Common myeloid progenitor, CD34-positive (primary cell): ENCODE measurements at regions not wholly inside any gene's neighbourhood (a gene's known extent, or its start where the extent isn't known, plus 50 kb on each side); places are given as distances from the start of the nearest gene placed in this dataset.
"Not testable (repeated sequence)": the region's sequence is repeated elsewhere in the genome, so short reads cannot be mapped to it uniquely, and the experiment has no call there.

Experiments used
- CTCF ChIA-PET: fragments of 350-600 bp; sonication (Branson Sonifier 250); formaldehyde crosslinking; loops from one replicate; lab custom pipeline; 2021; ENCODE audit warnings: antibody characterized with exemption; lab: Charles Lee
- POLR2A ChIA-PET: fragments of 350-600 bp; sonication (Branson Sonifier 250); formaldehyde crosslinking; loops from one replicate; lab custom pipeline; 2021; ENCODE audit warnings: antibody characterized with exemption; lab: Charles Lee
- DNase-seq, 3 donors: peaks; one replicate each; pipeline versions ENCODE4 v3.0.0 to v3.0.0-alpha.2; 2013
- H3K27ac ChIP-seq, 2 experiments: 1 replicate in 1 of 2; 2 replicates in 1 of 2; pipeline ENCODE4 v1.7.0; 2013; ENCODE audit warnings: inconsistent platforms in 2 of 2, low read length in 2 of 2, mild to moderate bottlenecking in 2 of 2, low read depth in 1 of 2, moderate library complexity in 1 of 2; ENCODE audit not compliant: severe bottlenecking in 2 of 2, insufficient read depth in 1 of 2, poor library complexity in 1 of 2
- H3K27me3 ChIP-seq, 5 experiments: replicated peaks in 2 of 5; 1 replicate in 3 of 5; 2 replicates in 2 of 5; pipeline versions ENCODE4 v1.6.1 to v1.7.0; 2013; ENCODE audit warnings: low read length in 4 of 5, mild to moderate bottlenecking in 2 of 5, moderate library complexity in 2 of 5, inconsistent platforms in 1 of 5; ENCODE audit not compliant: insufficient read depth in 5 of 5, control insufficient read depth in 4 of 5
- H3K36me3 ChIP-seq, 4 experiments: 1 replicate in 2 of 4; 2 replicates in 2 of 4; pipeline versions ENCODE4 v1.6.1 to v1.7.0; 2013; ENCODE audit warnings: low read length in 3 of 4, control low read depth in 1 of 4, mild to moderate bottlenecking in 1 of 4; ENCODE audit not compliant: control insufficient read depth in 4 of 4, insufficient read depth in 4 of 4
- H3K4me1 ChIP-seq, 4 experiments: 1 replicate in 3 of 4; 2 replicates in 1 of 4; pipeline versions ENCODE4 v1.6.1 to v1.7.1; 2013; ENCODE audit warnings: low read length in 3 of 4, mild to moderate bottlenecking in 3 of 4, control low read depth in 1 of 4, inconsistent platforms in 1 of 4, moderate library complexity in 1 of 4; ENCODE audit not compliant: control insufficient read depth in 4 of 4, insufficient read depth in 4 of 4; ENCODE audit errors: control extremely low read depth in 1 of 4
- H3K4me3 ChIP-seq, 7 experiments: 1 replicate in 4 of 7; 2 replicates in 3 of 7; pipeline versions ENCODE4 v1.5.1 to v1.7.0; 2013; ENCODE audit warnings: mild to moderate bottlenecking in 7 of 7, low read length in 6 of 7, moderate library complexity in 6 of 7, inconsistent platforms in 2 of 7, low read depth in 2 of 7, control low read depth in 1 of 7; ENCODE audit not compliant: insufficient read depth in 4 of 7, control insufficient read depth in 1 of 7; ENCODE audit errors: extremely low read depth in 1 of 7
- H3K9me3 ChIP-seq, 5 experiments: 1 replicate in 4 of 5; 2 replicates in 1 of 5; pipeline versions ENCODE4 v1.6.1 to v1.7.1; 2013; ENCODE audit warnings: low read length in 4 of 5, mild to moderate bottlenecking in 2 of 5, inconsistent platforms in 1 of 5, low read depth in 1 of 5, moderate library complexity in 1 of 5; ENCODE audit not compliant: control insufficient read depth in 4 of 5, insufficient read depth in 2 of 5; ENCODE audit errors: control extremely low read depth in 1 of 5
- WGBS: methylation state at CpG from one replicate; pipeline ENCODE4 v1.1.5; 2013; ENCODE audit not compliant: insufficient coverage; 5-methylcytosine and 5-hydroxymethylcytosine counted together

DNA sequence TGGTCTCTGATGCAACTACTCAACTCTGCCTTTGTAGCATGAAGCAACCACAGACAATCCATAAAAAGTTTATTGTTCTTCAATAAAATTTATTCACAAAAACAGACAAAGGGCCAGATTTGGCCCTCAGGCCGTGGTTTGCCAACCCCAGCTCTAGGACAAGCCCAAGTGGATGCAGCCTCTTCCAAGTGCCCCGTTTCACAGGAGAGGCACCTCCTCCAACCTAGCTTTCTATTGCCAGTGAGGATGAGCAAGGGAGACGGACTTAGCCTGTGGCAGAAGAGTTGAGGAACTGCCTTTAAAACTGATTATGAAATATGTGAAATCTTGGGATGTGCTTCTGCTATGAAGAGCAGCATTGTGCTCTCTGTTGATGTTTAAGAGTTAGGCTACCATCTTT lies 105.4 kb downstream of the PSMG1 start:
- no peak overlapping the region for H3K4me3 ChIP-seq
- no peaks in the 10 kb centered on the region for H3K36me3 ChIP-seq
- DNase-seq: no peak
- H3K9me3 ChIP-seq: peaks cover 0 to 9% (median 4%) of the 10 kb centered on the region in 5 experiments
- WGBS: 100% methylated on average over 2 of the region's 3 CpGs
- H3K27ac ChIP-seq: no peak overlapping the region
- ChIA-PET CTCF (interaction anchor here (0.5 kb wide), 1 partner anchor 906 kb away, joined by 4 read pairs; no protein-coding TSS in a partner anchor), POLR2A (no interaction called here)
- H3K4me1 ChIP-seq: peaks cover 0 to 5% (median 1%) of the 10 kb centered on the region in 4 experiments
- no peaks in the 10 kb centered on the region for H3K27me3 ChIP-seq

DNA sequence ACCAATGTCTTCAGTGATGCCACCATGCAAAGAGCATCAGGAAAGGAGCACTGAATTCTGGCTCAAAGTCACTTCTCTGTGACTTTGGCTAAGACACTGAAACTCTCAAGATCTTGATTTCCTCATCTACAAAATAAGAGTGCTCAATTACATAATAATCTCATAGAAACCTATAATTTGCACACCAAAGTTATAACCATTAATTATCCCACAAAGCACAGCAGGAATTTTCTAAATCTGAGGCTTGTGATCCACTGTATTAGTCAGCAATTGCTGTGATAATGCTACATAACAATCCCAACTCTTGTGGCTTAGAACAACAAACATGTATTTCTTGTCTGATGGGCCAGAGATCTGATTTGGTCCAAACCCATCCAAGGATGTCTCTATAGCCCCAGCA lies 108.7 kb downstream of the PSMG1 start:
- Histone ChIP-seq H3K4me1 (peaks cover 0 to 4% (median 0%) of the 10 kb centered on the region in 4 experiments), H3K36me3 (no peaks in the 10 kb centered on the region), H3K27ac (no peak overlapping the region), H3K27me3 (no peaks in the 10 kb centered on the region), H3K4me3 (no peak overlapping the region), H3K9me3 (peaks cover 0 to 9% (median 4%) of the 10 kb centered on the region in 5 experiments)
- ChIA-PET CTCF (no interaction called here), POLR2A (no interaction called here)
- DNase-seq: no peak

DNA sequence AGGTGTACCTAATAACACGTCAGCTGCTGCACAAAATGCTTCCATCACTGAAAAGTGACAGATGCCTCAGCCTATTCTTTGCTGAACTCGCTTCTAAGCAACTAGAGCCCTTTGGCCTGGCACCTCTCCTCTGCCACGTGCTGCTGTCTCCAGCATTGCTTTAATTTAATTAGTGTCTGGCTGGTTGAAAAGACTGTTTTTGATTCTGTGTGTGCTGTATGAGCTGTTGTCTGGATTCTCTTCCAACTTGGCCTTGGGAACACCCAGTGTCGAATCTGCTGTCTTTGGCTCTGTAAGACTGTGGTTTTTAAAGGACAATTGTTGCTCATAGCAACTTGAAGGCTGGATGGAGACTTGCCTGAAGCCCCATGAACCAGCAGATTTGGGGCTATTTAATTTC lies 109.5 kb downstream of the PSMG1 start:
- H3K27me3 ChIP-seq: no peaks in the 10 kb centered on the region
- no peak overlapping the region for H3K4me3 ChIP-seq
- H3K4me1 ChIP-seq: no peaks in the 10 kb centered on the region
- H3K36me3 ChIP-seq: no peaks in the 10 kb centered on the region
- WGBS: 93% methylated on average over 4 of the region's 4 CpGs
- H3K27ac ChIP-seq: no peak overlapping the region
- peaks cover 0 to 9% (median 4%) of the 10 kb centered on the region in 5 experiments for H3K9me3 ChIP-seq
- ChIA-PET POLR2A (no interaction called here), CTCF (no interaction called here)
- no peak for DNase-seq

DNA sequence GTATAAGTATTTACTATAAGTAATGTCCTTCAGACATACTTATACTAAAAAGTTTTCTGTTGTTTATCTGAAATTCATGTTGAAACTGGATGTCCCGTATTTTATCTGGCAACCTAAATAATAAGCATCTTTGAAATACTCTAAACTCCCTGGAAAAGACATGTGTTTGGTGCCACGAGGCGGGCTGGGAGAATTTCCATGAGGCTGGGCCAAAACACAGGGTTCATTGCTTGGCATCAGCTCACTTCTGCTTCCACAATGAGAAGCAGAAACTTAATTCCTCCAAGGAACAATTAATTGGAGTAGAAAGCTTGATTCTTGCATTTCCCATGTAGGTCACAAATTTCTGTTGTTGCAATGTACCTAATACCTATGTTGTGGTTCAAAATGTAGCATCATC lies 110.2 kb downstream of the PSMG1 start:
- ChIA-PET POLR2A (no interaction called here), CTCF (no interaction called here)
- DNase-seq: no peak
- WGBS: 100% methylated on average over 3 of the region's 3 CpGs
- H3K4me1 ChIP-seq: no peaks in the 10 kb centered on the region
- peaks cover 0 to 9% (median 4%) of the 10 kb centered on the region in 5 experiments for H3K9me3 ChIP-seq
- no peak overlapping the region for H3K27ac ChIP-seq
- no peaks in the 10 kb centered on the region for H3K36me3 ChIP-seq
- no peak overlapping the region for H3K4me3 ChIP-seq
- H3K27me3 ChIP-seq: no peaks in the 10 kb centered on the region

- POLR2A ChIA-PET: no interaction called here
These were observed 110.8 kb downstream of the PSMG1 start for GRCh38 chr21:39072468-39072867.

GRCh38 chr21:39071623-39072214 lies 111.5 kb downstream of the PSMG1 start:
- WGBS: 83% methylated on average over 4 of the region's 4 CpGs
- Histone ChIP-seq H3K36me3 (no peaks in the 10 kb centered on the region), H3K27me3 (no peaks in the 10 kb centered on the region), H3K4me1 (no peaks in the 10 kb centered on the region), H3K9me3 (peaks cover 0 to 9% (median 4%) of the 10 kb centered on the region in 5 experiments), H3K4me3 (no peak overlapping the region), H3K27ac (no peak overlapping the region)
- DNase-seq: no peak
- CTCF ChIA-PET: interaction anchor here (1.2 kb wide), 1 partner anchor 14 kb away, joined by 4 read pairs; no protein-coding TSS in a partner anchor
- POLR2A ChIA-PET: no interaction called here

More at GRCh38 chr21:39072468-39072867, 110.8 kb downstream of the PSMG1 start:
- CTCF ChIA-PET: interaction anchor here (1.2 kb wide), 1 partner anchor 13 kb away, joined by 4 read pairs; no protein-coding TSS in a partner anchor
- Histone ChIP-seq H3K27ac (no peak overlapping the region), H3K9me3 (peaks cover 0 to 9% (median 4%) of the 10 kb centered on the region in 5 experiments), H3K27me3 (no peaks in the 10 kb centered on the region), H3K4me1 (no peaks in the 10 kb centered on the region), H3K4me3 (no peak overlapping the region), H3K36me3 (no peaks in the 10 kb centered on the region)
- DNase-seq: no peak
- WGBS: 100% methylated on average over 2 of the region's 2 CpGs

- H3K27me3 ChIP-seq, CTCF ChIA-PET, H3K4me1 ChIP-seq, H3K9me3 ChIP-seq, H3K4me3 ChIP-seq, H3K27ac ChIP-seq, DNase-seq, H3K36me3 ChIP-seq: not testable (repeated sequence)
- POLR2A ChIA-PET: interaction anchor here (1.2 kb wide), 1 partner anchor 42 kb away, joined by 3 read pairs; no protein-coding TSS in a partner anchor
- WGBS: no CpG with 5 or more reads among the region's 3 CpGs
These were observed 113.4 kb downstream of the PSMG1 start for GRCh38 chr21:39069856-39070255.
